A549 (cell line): ENCODE measurements at regions not wholly inside any gene's neighbourhood (a gene's known extent, or its start where the extent isn't known, plus 50 kb on each side); places are given as distances from the start of the nearest gene placed in this dataset.
A peak's percentile ranks its signal among the peaks of the same experiment; 100 is the strongest.

Experiments
- ATAC-seq, 2 experiments: fragments of 200-7000 bp in 1 of 2; fragments of >200 bp in 1 of 2; cut with Nextera tagmentation in 1 of 2; cut with Tn5 transposase in 1 of 2; 3 replicates each; pipeline versions ENCODE4 v1.8.0 to v1.9.1; 2018 to 2020; ENCODE audit warnings: mild to moderate bottlenecking in 1 of 2, moderate library complexity in 1 of 2
- CTCF ChIA-PET: fragments of 300-600 bp; sonication (Branson Sonifier 250); formaldehyde crosslinking; extraction: SDS; loops from one replicate; lab custom pipeline; 2021; ENCODE audit warnings: antibody characterized with exemption, inconsistent platforms; lab: Yijun Ruan, JAX
- POLR2A ChIA-PET: fragments of 350-600 bp; formaldehyde crosslinking; extraction: SDS; loops from one replicate; lab custom pipeline; 2021; ENCODE audit warnings: antibody characterized with exemption, inconsistent platforms; lab: Yijun Ruan, JAX
- DNase-seq, 2 experiments: peaks; one replicate each; pipeline versions ENCODE4 v3.0.0 to v3.0.0-alpha.2; 2011 to 2016; ENCODE audit warnings: low read depth in 1 of 2, low spot score in 1 of 2
- FAIRE-seq: peaks from 2 replicates; lab custom pipeline; 2011; peaks lifted over from hg19 to GRCh38; lab: Jason Lieb, UNC
- H3K27ac ChIP-seq, 2 experiments: fragments of >200 bp; sonication (Bioruptor Twin); formaldehyde crosslinking; 3 replicates each; pipeline ENCODE4 v1.5.1; 2016 to 2017
- H3K4me1 ChIP-seq: fragments of >200 bp; sonication (Bioruptor Twin); formaldehyde crosslinking; 3 replicates; pipeline ENCODE4 v1.6.1; 2016
- H3K4me2 ChIP-seq: fragments of >200 bp; sonication (Bioruptor Twin); formaldehyde crosslinking; 3 replicates; pipeline ENCODE4 v1.6.1; 2016
- H3K4me3 ChIP-seq: fragments of >200 bp; sonication (Bioruptor Twin); formaldehyde crosslinking; 3 replicates; pipeline ENCODE4 v1.5.1; 2016
- H3K9me3 ChIP-seq: fragments of >200 bp; sonication (Bioruptor Twin); formaldehyde crosslinking; 3 replicates; pipeline ENCODE4 v1.6.1; 2016
- BHLHE40 ChIP-seq: IDR thresholded peaks from 2 replicates; pipeline ENCODE4 v1.6.1; 2012; ENCODE audit warnings: low read depth, low read length, inconsistent platforms
- CBX2 ChIP-seq: fragments of 200-600 bp; sonication (generic); IDR thresholded peaks from 2 replicates; pipeline ENCODE4 v1.6.1; 2016; ENCODE audit warnings: low read depth, mild to moderate bottlenecking, borderline replicate concordance
- CEBPB ChIP-seq, 2 experiments: fragments of >200 bp in 1 of 2; sonication (Bioruptor Twin) in 1 of 2; formaldehyde crosslinking in 1 of 2; IDR thresholded peaks; 2 replicates each; pipeline ENCODE4 v1.6.1; 2012 to 2016
- CHD4 ChIP-seq: fragments of 200-600 bp; sonication (generic); IDR thresholded peaks from 2 replicates; pipeline ENCODE4 v1.6.1; 2016; ENCODE audit warnings: antibody characterized with exemption, mild to moderate bottlenecking, borderline replicate concordance
- E2F6 ChIP-seq: IDR thresholded peaks from 2 replicates; pipeline ENCODE4 v1.6.1; 2012; ENCODE audit warnings: low read depth, borderline replicate concordance
- EHF ChIP-seq: fragments of 250-450 bp; sonication (Bioruptor Pico); IDR thresholded peaks from 2 replicates; pipeline ENCODE4 v1.5.0; 2020; ENCODE audit warnings: mild to moderate bottlenecking
- EHMT2 ChIP-seq: fragments of 200-600 bp; sonication (generic); IDR thresholded peaks from 2 replicates; pipeline ENCODE4 v1.6.1; 2016; ENCODE audit warnings: antibody characterized with exemption, low read depth, mild to moderate bottlenecking, moderate library complexity
- EP300 ChIP-seq, 2 experiments: fragments of >200 bp; sonication (Bioruptor Twin); formaldehyde crosslinking; IDR thresholded peaks; 2 replicates in 1 of 2; 3 replicates in 1 of 2; pipeline ENCODE4 v1.6.1; 2016 to 2017
- FOSB ChIP-seq: fragments of 250-450 bp; sonication (Bioruptor Pico); IDR thresholded peaks from 2 replicates; pipeline ENCODE4 v1.5.0; 2020; ENCODE audit warnings: mild to moderate bottlenecking, moderate library complexity
- FOSL2 ChIP-seq, 2 experiments: fragments of 450-650 bp in 1 of 2; fragments of >200 bp in 1 of 2; sonication (Bioruptor Twin) in 1 of 2; formaldehyde crosslinking; IDR thresholded peaks; 2 replicates each; pipeline versions ENCODE4 v1.5.0 to v1.6.1; 2016 to 2020; ENCODE audit warnings: mild to moderate bottlenecking in 1 of 2, moderate library complexity in 1 of 2
- FOXS1 ChIP-seq: fragments of 250-450 bp; sonication (Bioruptor Pico); IDR thresholded peaks from 2 replicates; pipeline ENCODE4 v1.5.0; 2020; ENCODE audit warnings: mild to moderate bottlenecking, moderate library complexity
- JUN ChIP-seq, 2 experiments: fragments of >200 bp; sonication (Bioruptor Twin); formaldehyde crosslinking; IDR thresholded peaks; 2 replicates in 1 of 2; 3 replicates in 1 of 2; pipeline ENCODE4 v1.6.1; 2016 to 2017
- JUNB ChIP-seq: fragments of >200 bp; sonication (Bioruptor Twin); formaldehyde crosslinking; IDR thresholded peaks from 2 replicates; pipeline ENCODE4 v1.6.1; 2016
- KDM5A ChIP-seq: fragments of 200-600 bp; sonication (generic); IDR thresholded peaks from 2 replicates; pipeline ENCODE4 v1.6.1; 2016; ENCODE audit warnings: antibody characterized with exemption, mild to moderate bottlenecking
- MAX ChIP-seq: IDR thresholded peaks from 2 replicates; pipeline ENCODE4 v1.6.1; 2012
- MAZ ChIP-seq: fragments of 150-350 bp; IDR thresholded peaks from 2 replicates; pipeline ENCODE4 v1.6.1; 2014; ENCODE audit warnings: antibody characterized with exemption, low read depth, low read length, borderline replicate concordance
- POLR2A ChIP-seq: IDR thresholded peaks from 2 replicates; pipeline ENCODE4 v1.6.1; 2012; ENCODE audit warnings: mild to moderate bottlenecking, low read length
- RNF2 ChIP-seq: fragments of 200-600 bp; sonication (generic); IDR thresholded peaks from 2 replicates; pipeline ENCODE4 v1.6.1; 2016; ENCODE audit warnings: low read depth, mild to moderate bottlenecking, antibody characterized with exemption, moderate library complexity, borderline replicate concordance
- SMC3 ChIP-seq: fragments of >200 bp; sonication (Bioruptor Twin); formaldehyde crosslinking; IDR thresholded peaks from 3 replicates; pipeline ENCODE4 v1.6.1; 2018; ENCODE audit warnings: inconsistent platforms
- SREBF2 ChIP-seq: fragments of 450-650 bp; IDR thresholded peaks from 2 replicates; pipeline ENCODE4 v1.6.1; 2014; ENCODE audit warnings: mild to moderate bottlenecking, moderate library complexity
- TFCP2L1 ChIP-seq: fragments of 250-450 bp; sonication (Bioruptor Pico); IDR thresholded peaks from 2 replicates; pipeline ENCODE4 v1.5.0; 2021; ENCODE audit warnings: mild to moderate bottlenecking
- TP53 ChIP-seq: fragments of 250-450 bp; sonication (Bioruptor Pico); IDR thresholded peaks from 2 replicates; pipeline ENCODE4 v1.5.0; 2021; ENCODE audit warnings: mild to moderate bottlenecking, moderate library complexity
- ZC3H11A ChIP-seq: fragments of 450-650 bp; IDR thresholded peaks from 2 replicates; pipeline ENCODE4 v1.6.1; 2014; ENCODE audit warnings: antibody characterized with exemption, mild to moderate bottlenecking
- ZFP36 ChIP-seq: fragments of 450-650 bp; IDR thresholded peaks from 2 replicates; pipeline ENCODE4 v1.6.1; 2014; ENCODE audit warnings: borderline replicate concordance; ENCODE audit not compliant: partially characterized antibody
- ZSCAN20 ChIP-seq: fragments of 250-450 bp; sonication (Bioruptor Pico); IDR thresholded peaks from 2 replicates; pipeline ENCODE4 v1.8.0; 2022; ENCODE audit warnings: mild to moderate bottlenecking, moderate library complexity
- WGBS: methylation state at CpG from one replicate; pipeline ENCODE4 v1.1.6; 2017; ENCODE audit errors: missing lambda C conversion rate; 5-methylcytosine and 5-hydroxymethylcytosine counted together

GRCh38 chr1:87718241-87718950 lies 389.7 kb downstream of the LMO4 start:
- H3K4me2 ChIP-seq, result peak overlapping the region; percentile 31; the same call in 2 of the 3 replicates
- no peak overlapping the region for H3K4me3 ChIP-seq
- 52% methylated on average over 1 of the region's 1 CpG for WGBS
- CTCF ChIA-PET, result no interaction called here
- H3K4me1 ChIP-seq, result peaks cover 10% of the 10 kb centered on the region; the same call in 1 of the 3 replicates
- no peaks in the 10 kb centered on the region for H3K9me3 ChIP-seq
- POLR2A ChIA-PET, result no interaction called here
- ATAC-seq (no peak), DNase-seq (no peak), FAIRE-seq (no peak)
- H3K27ac ChIP-seq, result no peak overlapping the region
- no peak for TF ChIP-seq CHD4
- TF ChIP-seq POLR2A, result no peak
- no peak for TF ChIP-seq TP53
- no peak for TF ChIP-seq ZC3H11A
- no peak for TF ChIP-seq CBX2
- TF ChIP-seq RNF2, result no peak
- TF ChIP-seq EP300 (IDR thresholded peaks at IDR 0.05), result no peak

- DNase-seq (no peak), FAIRE-seq (no peak), ATAC-seq (no peak)
- 53% methylated on average over 3 of the region's 3 CpGs for WGBS
- Histone ChIP-seq H3K4me1 (peaks cover 10% of the 10 kb centered on the region; the same call in 1 of the 3 replicates), H3K9me3 (no peaks in the 10 kb centered on the region), H3K4me3 (no peak overlapping the region), H3K4me2 (no peak overlapping the region), H3K27ac (no peak overlapping the region)
- CTCF ChIA-PET, result no interaction called here
- TF ChIP-seq MAZ, result no peak
- no peak for TF ChIP-seq FOSL2 (IDR thresholded peaks at IDR 0.05)
- TF ChIP-seq FOSL2 (CRISPR knock-in tag; IDR thresholded peaks at IDR 0.05), result no peak
- TF ChIP-seq MAX, result no peak
- TF ChIP-seq SREBF2, result no peak
- TF ChIP-seq TFCP2L1 (CRISPR knock-in tag), result no peak
- TF ChIP-seq FOXS1 (CRISPR knock-in tag), result no peak
- TF ChIP-seq JUN (IDR thresholded peaks at IDR 0.05), result no peak
- TF ChIP-seq SMC3, result no peak
- no peak for TF ChIP-seq EHF (CRISPR knock-in tag)
- no peak for TF ChIP-seq BHLHE40
- TF ChIP-seq CEBPB (IDR thresholded peaks at IDR 0.05), result no peak
- TF ChIP-seq ZSCAN20 (CRISPR knock-in tag), result no peak
- TF ChIP-seq EHMT2, result no peak
- TF ChIP-seq POLR2A, result no peak
- TF ChIP-seq JUNB, result no peak
- TF ChIP-seq E2F6, result no peak
- TF ChIP-seq ZC3H11A, result no peak
- no peak for TF ChIP-seq KDM5A
- no peak for TF ChIP-seq FOSB
- POLR2A ChIA-PET, result no interaction called here
Measured at GRCh38 chr1:87719658-87720057, 391.0 kb downstream of the LMO4 start.

- TF ChIP-seq SREBF2 (no peak), FOSB (no peak), ZFP36 (no peak)
- FAIRE-seq (no peak), ATAC-seq (no peak), DNase-seq (no peak)
- ChIA-PET CTCF (interaction anchor here (1.3 kb wide), 1 partner anchor 15 kb away, joined by 3 read pairs; no protein-coding TSS in a partner anchor), POLR2A (no interaction called here)
- H3K4me1 ChIP-seq, result peaks cover 10% of the 10 kb centered on the region; the same call in 1 of the 3 replicates
- no peaks in the 10 kb centered on the region for H3K9me3 ChIP-seq
- H3K4me3 ChIP-seq, result no peak overlapping the region
- H3K4me2 ChIP-seq, result no peak overlapping the region
- H3K27ac ChIP-seq, result no peak overlapping the region
- 40% methylated on average over 2 of the region's 2 CpGs for WGBS
Measured at GRCh38 chr1:87720561-87720960, 391.9 kb downstream of the LMO4 start.
